ENCODE measurements at regions not wholly inside any gene's neighbourhood (a gene's known extent, or its start where the extent isn't known, plus 50 kb on each side); places are given as distances from the start of the nearest gene placed in this dataset.

DNA sequence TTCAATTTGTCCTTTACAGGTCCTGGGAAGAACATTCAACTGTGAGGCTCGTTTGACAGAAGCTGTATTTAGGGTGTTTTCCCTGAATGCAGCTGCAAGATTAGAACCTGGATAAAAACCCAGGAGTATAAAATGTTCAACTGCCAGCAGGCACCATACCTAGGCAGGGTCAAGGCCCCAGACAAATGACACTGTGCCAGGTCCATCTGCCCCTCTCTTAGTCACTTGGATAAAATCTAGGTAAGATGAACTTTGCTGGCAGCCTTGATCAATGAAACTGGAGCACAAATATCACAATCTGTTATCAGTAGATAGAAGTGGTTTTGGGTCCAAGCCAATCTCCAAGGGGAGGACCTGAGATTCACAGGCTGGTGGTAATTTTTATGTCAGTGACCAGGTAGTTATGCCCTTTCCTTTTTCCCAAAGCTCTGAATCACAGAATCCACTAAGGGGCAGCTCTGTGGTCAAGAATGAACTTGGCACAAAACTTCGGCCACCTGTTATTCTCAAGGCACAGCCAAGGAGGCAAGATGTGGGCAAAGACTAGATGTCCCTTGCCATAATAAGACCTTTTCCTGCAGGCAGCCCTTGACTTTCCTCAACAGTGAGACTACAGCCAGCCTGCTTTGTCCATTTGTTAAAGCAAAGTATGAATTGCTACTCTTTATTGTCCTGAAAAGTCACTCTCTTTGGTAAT, 501.0 kb downstream of the PPARGC1A start:
- TF ChIP-seq, protein P1, sequence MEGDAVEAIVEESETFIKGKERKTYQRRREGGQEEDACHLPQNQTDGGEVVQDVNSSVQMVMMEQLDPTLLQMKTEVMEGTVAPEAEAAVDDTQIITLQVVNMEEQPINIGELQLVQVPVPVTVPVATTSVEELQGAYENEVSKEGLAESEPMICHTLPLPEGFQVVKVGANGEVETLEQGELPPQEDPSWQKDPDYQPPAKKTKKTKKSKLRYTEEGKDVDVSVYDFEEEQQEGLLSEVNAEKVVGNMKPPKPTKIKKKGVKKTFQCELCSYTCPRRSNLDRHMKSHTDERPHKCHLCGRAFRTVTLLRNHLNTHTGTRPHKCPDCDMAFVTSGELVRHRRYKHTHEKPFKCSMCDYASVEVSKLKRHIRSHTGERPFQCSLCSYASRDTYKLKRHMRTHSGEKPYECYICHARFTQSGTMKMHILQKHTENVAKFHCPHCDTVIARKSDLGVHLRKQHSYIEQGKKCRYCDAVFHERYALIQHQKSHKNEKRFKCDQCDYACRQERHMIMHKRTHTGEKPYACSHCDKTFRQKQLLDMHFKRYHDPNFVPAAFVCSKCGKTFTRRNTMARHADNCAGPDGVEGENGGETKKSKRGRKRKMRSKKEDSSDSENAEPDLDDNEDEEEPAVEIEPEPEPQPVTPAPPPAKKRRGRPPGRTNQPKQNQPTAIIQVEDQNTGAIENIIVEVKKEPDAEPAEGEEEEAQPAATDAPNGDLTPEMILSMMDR (IDR thresholded peaks at IDR 0.05; ENCODE audit: insufficient read depth, low read length), result no peak
- H3K4me3 ChIP-seq (ENCODE audit: low read depth, low read length), result no peak overlapping the region
- DNase-seq (ENCODE audit: low read depth), result no peak

DNA sequence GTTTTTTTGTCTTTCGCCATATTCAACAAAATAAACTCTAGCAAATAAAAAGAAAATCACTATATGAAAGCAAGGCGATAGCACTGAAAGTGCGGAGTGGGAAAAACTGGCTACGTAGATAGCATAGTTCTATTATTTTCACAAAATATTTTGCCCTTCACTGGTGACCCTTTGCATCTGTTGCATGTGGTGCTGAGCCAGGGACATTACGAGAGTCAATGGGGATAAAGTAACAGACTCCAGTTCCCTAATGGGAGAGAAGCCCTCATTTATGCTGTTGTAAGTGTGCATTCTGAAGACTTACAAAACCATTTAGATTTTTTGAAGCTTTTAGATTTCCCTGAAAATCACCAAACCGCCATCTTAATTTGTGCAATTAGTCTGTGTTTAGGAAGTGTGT, 501.6 kb downstream of the PPARGC1A start:
- TF ChIP-seq, protein P1 (IDR thresholded peaks at IDR 0.05; ENCODE audit: insufficient read depth, low read length), result no peak
- H3K4me3 ChIP-seq (ENCODE audit: low read depth, low read length), result no peak overlapping the region
- DNase-seq (ENCODE audit: low read depth), result no peak

DNA sequence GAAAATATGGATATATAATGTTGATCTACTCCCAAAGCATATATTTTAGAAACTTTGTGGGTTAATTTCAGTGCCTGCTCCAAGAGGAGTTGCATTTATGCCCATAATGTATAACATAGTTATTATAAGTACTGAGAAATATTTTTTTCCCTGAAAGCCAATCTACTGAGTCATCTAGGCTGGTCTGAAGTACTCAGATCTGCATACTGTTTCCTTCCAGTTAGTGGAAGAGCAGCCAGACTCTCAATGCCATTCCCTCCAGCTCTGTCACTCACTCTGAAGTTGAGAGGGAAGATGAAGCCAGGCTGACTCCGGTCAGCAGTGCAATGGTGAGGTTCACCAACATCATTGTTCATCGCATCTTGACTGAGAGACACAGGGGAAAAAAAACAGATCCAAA, 505.1 kb downstream of the PPARGC1A start:
- TF ChIP-seq, protein P1 (IDR thresholded peaks at IDR 0.05; ENCODE audit: insufficient read depth, low read length), result no peak
- H3K4me3 ChIP-seq (ENCODE audit: low read depth, low read length), result no peak overlapping the region
- DNase-seq (ENCODE audit: low read depth), result no peak

DNA sequence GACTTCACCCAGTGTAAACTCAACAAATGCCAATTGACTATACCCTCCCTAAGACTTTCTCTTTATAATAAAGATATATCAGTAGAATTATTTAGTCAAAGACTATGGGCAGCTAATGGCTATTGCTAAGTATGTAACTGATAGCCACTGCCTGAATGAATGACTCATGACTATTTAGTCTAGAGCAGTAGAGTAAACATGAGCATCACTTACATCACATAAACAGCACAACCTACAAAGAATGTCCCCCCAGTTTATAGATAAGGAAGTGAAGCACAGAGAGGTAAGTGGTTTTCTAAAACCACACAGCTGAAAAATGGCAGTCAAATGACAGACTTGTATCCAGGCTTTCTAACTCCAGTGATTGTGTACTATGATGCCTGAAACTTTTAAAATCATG, 507.0 kb downstream of the PPARGC1A start:
- no peak overlapping the region for H3K4me3 ChIP-seq (ENCODE audit: low read depth, low read length)
- no peak for DNase-seq (ENCODE audit: low read depth)
- TF ChIP-seq, protein P1 (IDR thresholded peaks at IDR 0.05; ENCODE audit: insufficient read depth, low read length), result no peak

DNA sequence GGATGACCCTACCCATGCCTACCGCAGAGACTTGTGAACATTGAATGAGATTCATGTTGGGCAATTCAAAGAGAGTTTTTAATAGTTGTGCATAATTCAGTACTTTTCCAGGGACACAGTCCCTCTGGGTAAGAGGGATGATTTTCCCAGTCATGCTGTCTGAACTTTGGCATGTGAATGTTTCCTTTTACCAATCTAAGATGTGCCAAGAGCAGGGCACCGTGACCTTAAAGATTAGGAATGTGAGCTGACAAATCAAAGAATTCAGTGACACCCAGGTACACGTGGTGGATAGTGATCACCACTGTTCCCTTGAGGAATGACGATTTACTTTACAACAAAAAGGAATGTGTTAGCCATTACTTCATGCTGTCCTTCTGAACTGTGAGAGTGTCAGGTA, 515.6 kb downstream of the PPARGC1A start:
- H3K4me3 ChIP-seq (ENCODE audit: low read depth, low read length), result no peak overlapping the region
- no peak for DNase-seq (ENCODE audit: low read depth)
- TF ChIP-seq, protein P1 (IDR thresholded peaks at IDR 0.05; ENCODE audit: insufficient read depth, low read length), result no peak

DNA sequence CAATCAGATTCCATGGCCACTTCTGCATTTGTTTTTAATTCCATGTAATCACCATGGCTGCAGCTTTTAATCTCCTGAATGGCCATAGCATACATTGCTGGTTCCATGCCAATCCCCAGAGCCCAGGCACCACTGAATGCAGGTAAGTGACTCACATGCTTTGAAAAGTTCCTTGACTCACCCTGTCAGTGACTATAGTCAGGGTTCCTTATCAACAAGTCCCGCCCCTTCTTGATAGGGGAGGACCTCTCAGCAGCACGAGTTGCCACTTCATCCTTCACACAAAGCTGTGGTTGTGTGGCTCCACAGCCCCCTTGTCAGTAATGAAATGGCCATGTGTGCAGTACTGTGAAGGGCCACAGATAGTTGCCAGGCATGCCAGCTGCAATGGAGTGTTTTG, 516.6 kb downstream of the PPARGC1A start:
- DNase-seq (ENCODE audit: low read depth), result peak; percentile 56
- TF ChIP-seq, protein P1 (IDR thresholded peaks at IDR 0.05; ENCODE audit: insufficient read depth, low read length), result no peak
- no peak overlapping the region for H3K4me3 ChIP-seq (ENCODE audit: low read depth, low read length)

DNA sequence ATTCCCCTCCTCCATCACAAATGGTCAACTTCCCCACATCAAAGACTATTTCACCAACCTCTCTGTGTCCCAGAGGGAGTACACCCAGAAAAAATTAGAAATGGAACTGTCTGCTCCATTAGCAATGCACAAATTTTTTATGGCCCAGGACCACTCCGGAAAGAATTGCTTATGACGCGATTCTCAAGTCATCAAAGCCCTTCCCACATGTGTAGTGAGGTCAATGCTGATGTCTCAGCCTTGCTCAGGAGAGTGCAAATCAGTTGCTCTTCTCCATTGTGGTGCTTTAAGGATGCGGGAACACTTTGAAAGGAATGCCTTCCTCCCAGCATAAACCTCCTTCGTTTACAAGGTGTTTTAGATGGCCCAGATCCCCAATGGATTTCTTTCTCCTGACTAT, 518.3 kb downstream of the PPARGC1A start:
- TF ChIP-seq, protein P1 (IDR thresholded peaks at IDR 0.05; ENCODE audit: insufficient read depth, low read length), result no peak

More for the DNA sequence above, 518.3 kb downstream of the PPARGC1A start:
- H3K4me3 ChIP-seq (ENCODE audit: low read depth, low read length), result no peak overlapping the region
- no peak for DNase-seq (ENCODE audit: low read depth)
